Embryonic facial prominence (tissue), 1 donor: ENCODE measurements at regions not wholly inside any gene's neighbourhood (a gene's known extent, or its start where the extent isn't known, plus 50 kb on each side); places are given as distances from the start of the nearest gene placed in this dataset.
"Not testable (repeated sequence)": the region's sequence is repeated elsewhere in the genome, so short reads cannot be mapped to it uniquely, and the experiment has no call there.

ENCODE experiments used
- DNase-seq: peaks from one replicate; pipeline ENCODE4 v3.0.0-alpha.2; 2016; ENCODE audit errors: extremely low spot score

GRCh38 chr1:60672449-60672848 is 409.9 kb upstream of the NFIA start:
- no peak for DNase-seq

- DNase-seq, result no peak
These were observed 412.1 kb upstream of the NFIA start for GRCh38 chr1:60670302-60670701.

- no peak for DNase-seq
These were observed 413.8 kb upstream of the NFIA start for GRCh38 chr1:60668585-60668984.

- no peak for DNase-seq
These were observed 417.1 kb upstream of the NFIA start for GRCh38 chr1:60665311-60665710.

GRCh38 chr1:60664086-60664625 is 418.2 kb upstream of the NFIA start:
- DNase-seq, result peak; percentile 17

- DNase-seq, result no peak
These were observed 419.8 kb upstream of the NFIA start for GRCh38 chr1:60662486-60663044.

- no peak for DNase-seq
These were observed 424.4 kb upstream of the NFIA start for GRCh38 chr1:60657926-60658325.

GRCh38 chr1:60655679-60656355 is 426.5 kb upstream of the NFIA start:
- DNase-seq, result no peak

GRCh38 chr1:60640033-60640551 is 442.3 kb upstream of the NFIA start:
- not testable (repeated sequence) for DNase-seq

GRCh38 chr1:60639287-60639686 is 443.1 kb upstream of the NFIA start:
- DNase-seq, result no peak

GRCh38 chr1:60637651-60638050 is 444.7 kb upstream of the NFIA start:
- no peak for DNase-seq

- DNase-seq, result no peak
These were observed 445.4 kb upstream of the NFIA start for GRCh38 chr1:60636946-60637345.

- no peak for DNase-seq
These were observed 448.3 kb upstream of the NFIA start for GRCh38 chr1:60634106-60634505.

- DNase-seq, result no peak
These were observed 459.9 kb upstream of the NFIA start for GRCh38 chr1:60622486-60622885.

GRCh38 chr1:60621368-60621851 is 461.0 kb upstream of the NFIA start:
- no peak for DNase-seq

- DNase-seq, result no peak
These were observed 462.3 kb upstream of the NFIA start for GRCh38 chr1:60620087-60620486.

- no peak for DNase-seq
These were observed 462.8 kb upstream of the NFIA start for GRCh38 chr1:60619581-60619980.

GRCh38 chr1:60615666-60616065 is 466.7 kb upstream of the NFIA start:
- peak; percentile 53 for DNase-seq

GRCh38 chr1:60612790-60613189 is 469.6 kb upstream of the NFIA start:
- no peak for DNase-seq

- DNase-seq, result not testable (repeated sequence)
These were observed 475.4 kb upstream of the NFIA start for GRCh38 chr1:60606921-60607320.

- DNase-seq, result no peak
These were observed 481.8 kb upstream of the NFIA start for GRCh38 chr1:60600532-60600931.

GRCh38 chr1:60599574-60599973 is 482.8 kb upstream of the NFIA start:
- DNase-seq, result no peak
